HG03280 (cell line): ENCODE measurements at regions not wholly inside any gene's neighbourhood (a gene's known extent, or its start where the extent isn't known, plus 50 kb on each side); places are given as distances from the start of the nearest gene placed in this dataset.
"Not testable (repeated sequence)": the region's sequence is repeated elsewhere in the genome, so short reads cannot be mapped to it uniquely, and the experiment has no call there.

Experiments
- ATAC-seq: cut with Tn5 transposase; IDR thresholded peaks from one replicate; pipeline ENCODE4 v1.9.1; 2021; ENCODE audit warnings: mild to moderate bottlenecking, moderate library complexity; ENCODE audit not compliant: unreplicated experiment

DNA sequence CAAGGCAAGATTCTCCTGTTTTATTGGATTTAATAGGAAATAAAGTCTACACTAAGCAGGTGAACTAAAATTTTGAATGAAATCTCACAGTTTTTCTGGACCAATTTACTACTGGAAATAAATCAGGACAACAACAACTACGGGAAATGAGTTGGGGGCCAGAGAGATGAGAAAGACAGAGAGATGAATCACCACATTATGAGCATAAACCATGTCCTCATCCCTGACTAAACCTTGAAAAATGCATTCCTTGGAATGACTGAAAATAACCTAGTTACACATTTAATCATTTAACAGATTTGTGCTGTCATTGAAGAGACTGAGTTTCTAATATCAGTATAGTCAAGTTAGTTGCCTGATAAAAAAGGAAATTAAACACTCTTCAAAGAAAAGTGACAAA lies 608.4 kb upstream of the KCND2 start:
- no peak for ATAC-seq

DNA sequence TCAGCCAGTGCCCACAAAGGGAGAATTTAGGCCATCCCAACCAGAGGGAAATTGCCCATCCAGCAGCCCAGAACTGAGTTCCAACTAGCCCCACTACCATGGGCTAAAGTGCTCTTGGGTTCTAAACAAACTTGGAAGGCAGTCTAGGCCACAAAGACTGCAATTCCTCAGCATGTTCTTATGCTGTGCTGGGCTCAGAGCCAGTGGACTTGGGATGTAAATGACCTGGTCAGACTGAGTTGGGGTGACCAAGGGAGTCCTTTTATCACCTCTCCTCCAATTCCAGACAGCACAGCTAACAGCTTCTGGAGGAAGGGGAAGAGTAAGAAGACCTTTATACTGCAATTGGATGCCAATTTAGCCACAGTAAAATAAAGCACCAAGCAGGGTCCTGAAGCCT lies 607.2 kb upstream of the KCND2 start:
- no peak for ATAC-seq

- no peak for ATAC-seq
Observed at GRCh38 chr7:119681336-119681735, 591.6 kb upstream of the KCND2 start.

- ATAC-seq, result no peak
Observed at GRCh38 chr7:119684763-119685162, 588.2 kb upstream of the KCND2 start.

DNA sequence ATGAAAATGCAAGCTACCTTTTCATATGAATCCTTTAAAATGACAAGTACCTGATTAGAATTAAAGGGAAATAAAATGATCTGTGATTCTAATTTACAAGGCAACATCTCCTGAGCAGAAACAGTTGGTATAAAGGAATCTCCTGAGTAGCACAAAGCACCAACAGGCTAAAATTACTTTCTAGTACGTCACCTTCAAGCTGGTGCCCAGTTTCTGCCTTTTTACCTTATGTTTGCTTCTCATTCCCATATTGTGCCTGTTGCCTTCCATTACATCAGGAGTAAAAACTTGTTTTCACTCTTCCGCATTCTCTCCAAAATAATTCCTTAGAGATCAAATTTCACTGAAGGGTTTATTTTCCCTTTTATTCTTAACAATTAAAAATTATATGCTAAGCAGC lies 587.1 kb upstream of the KCND2 start:
- no peak for ATAC-seq

GRCh38 chr7:119688831-119689230 lies 584.1 kb upstream of the KCND2 start:
- no peak for ATAC-seq

DNA sequence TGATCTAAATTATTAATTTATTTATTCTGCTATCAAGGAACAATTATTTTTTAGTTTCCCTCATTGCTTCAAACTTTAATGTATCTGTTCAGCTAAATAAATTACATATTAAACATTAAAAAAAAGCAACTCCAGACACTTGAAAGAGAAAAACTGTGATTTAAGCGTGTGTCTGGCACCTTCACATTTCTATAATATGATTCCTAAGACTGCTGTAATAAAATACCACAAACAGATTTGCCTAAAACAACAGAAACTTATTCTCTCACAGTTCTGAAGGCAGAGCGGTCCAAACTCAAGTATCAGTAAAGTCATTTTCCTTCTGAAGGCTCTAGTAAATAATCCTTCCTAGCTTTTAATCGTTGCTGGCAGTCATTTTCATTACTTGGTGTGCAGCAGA lies 580.4 kb upstream of the KCND2 start:
- ATAC-seq, result no peak

GRCh38 chr7:119694506-119694905 lies 578.5 kb upstream of the KCND2 start:
- ATAC-seq, result no peak

- no peak for ATAC-seq
Observed at GRCh38 chr7:119696336-119696735, 576.6 kb upstream of the KCND2 start.

DNA sequence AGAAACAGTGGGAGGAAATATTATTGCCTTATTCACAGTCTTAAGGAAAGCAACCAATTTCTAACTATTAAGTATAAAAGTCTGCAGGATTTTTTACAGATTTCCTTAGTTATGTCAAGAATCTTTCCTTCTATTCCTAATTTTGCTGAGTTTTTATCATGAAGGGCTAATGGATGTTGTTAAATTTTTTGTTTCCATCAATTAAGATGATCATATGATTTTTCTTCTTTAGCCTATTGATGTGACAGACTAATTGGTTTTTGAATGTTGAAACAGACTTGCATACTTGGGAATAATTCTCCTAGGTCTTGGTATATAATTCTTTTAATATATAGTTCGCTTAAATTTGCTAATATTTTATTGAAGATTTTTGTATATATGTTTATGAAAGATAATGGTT lies 569.1 kb upstream of the KCND2 start:
- ATAC-seq, result no peak

DNA sequence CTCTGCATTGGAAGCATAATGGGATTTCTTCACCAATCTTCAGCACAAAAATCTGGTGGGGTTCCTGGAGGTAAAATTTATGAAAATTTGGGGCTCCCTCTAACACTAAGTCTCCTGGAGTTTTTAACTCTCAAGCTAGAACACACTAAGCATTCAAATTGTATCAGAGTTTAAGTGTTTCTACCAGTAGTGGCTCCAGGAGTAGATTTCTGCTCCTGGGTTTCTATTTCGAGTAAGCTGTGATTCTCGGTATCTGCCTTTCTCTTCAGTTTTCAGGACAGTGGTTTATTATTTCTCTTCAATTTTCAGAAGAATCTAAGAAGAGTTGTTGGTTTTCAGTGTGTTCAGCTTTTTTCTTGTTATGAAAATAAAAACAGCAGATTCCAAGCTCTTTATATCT lies 566.4 kb upstream of the KCND2 start:
- no peak for ATAC-seq

GRCh38 chr7:119708891-119709290 lies 564.1 kb upstream of the KCND2 start:
- no peak for ATAC-seq

DNA sequence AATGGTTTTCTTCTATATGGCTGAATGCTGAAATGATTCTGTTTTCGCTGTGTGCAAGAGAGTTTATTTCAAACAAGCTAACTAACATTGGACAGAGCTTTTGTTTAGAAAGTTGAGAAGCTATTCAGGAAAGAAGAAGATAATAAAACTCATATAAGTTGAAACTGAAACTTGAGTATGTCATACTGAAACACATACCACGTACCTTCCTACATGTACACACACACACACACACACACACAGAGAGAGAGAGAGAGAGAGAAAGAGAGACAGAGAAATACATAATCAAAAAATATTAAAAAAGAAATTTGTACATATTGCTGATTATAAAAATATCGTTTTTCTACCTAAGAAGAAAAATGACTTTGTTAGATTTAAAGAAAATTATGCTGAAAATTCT lies 561.9 kb upstream of the KCND2 start:
- ATAC-seq, result no peak

DNA sequence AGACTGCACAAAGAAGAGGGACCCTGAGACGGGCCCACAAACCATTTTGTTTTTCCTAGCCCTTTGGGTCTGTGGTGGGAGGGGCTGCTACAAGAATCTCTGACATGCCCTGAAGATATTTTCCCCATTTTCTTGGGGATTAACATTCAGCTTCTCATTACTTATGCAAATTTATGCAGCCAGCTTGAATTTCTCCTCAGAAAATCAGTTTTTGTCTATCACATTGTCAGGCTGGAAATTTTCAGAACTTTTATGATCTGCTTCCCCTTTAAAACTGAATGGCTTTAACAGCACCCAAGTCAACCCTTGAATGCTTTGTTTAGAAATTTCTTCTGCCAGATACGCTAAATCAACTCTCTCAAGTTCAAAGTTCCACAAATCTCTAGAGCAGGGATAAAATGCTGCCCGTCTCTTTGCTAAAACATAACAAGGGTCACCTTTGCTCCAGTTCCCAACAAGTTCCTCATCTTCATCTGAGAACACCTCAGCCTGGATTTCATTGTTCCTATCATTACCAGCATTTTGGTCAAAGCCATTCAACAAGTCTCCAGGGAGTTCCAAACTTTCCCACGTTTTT lies 560.0 kb upstream of the KCND2 start:
- no peak for ATAC-seq

GRCh38 chr7:119713606-119714005 lies 559.4 kb upstream of the KCND2 start:
- ATAC-seq, result no peak

- no peak for ATAC-seq
Observed at GRCh38 chr7:119720541-119720940, 552.4 kb upstream of the KCND2 start.

- no peak for ATAC-seq
Observed at GRCh38 chr7:119724041-119724792, 548.8 kb upstream of the KCND2 start.

- ATAC-seq, result no peak
Observed at GRCh38 chr7:119733127-119733879, 539.7 kb upstream of the KCND2 start.

DNA sequence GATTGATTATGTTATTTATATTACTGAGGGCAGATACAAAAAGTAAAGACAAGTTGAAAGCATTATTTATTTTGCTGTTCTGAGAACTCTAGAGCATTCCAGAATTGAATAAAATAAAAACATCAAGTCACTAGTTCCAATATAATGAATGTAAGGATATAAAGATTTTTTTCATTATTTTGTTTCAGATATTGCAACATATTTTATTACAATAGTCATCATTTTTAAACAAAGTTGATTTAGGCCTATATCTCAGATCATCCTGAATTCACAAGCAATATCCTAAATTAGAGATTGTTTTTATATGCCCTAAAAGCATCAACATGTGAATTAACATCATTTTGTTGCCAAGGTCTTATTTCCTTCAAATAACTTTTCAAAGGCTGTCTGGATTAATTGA lies 535.6 kb upstream of the KCND2 start:
- no peak for ATAC-seq

DNA sequence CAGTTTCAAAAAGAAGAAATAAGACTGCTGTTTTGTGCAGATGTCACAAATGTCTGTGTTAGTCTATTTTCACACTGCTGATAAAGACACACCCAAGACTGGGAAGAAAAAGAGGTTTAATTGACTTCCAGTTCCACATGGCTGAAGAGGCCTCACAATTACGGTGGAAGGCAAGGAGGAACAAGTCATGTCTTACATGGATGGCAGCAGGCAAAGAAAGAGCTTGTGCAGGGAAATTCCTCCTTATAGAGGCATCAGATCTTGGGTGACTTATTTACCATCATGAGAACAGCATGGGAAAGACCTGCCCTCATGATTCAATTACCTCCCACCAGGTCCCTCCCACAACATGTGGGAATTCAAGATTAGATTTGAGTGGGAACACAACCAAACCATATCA lies 527.7 kb upstream of the KCND2 start:
- not testable (repeated sequence) for ATAC-seq

- no peak for ATAC-seq
Observed at GRCh38 chr7:119748251-119748860, 524.6 kb upstream of the KCND2 start.

- ATAC-seq, result no peak
Observed at GRCh38 chr7:119748991-119749390, 524.0 kb upstream of the KCND2 start.
